Liver (tissue), 3 donors: ENCODE measurements at regions not wholly inside any gene's neighbourhood (a gene's known extent, or its start where the extent isn't known, plus 50 kb on each side); places are given as distances from the start of the nearest gene placed in this dataset.

Experiments used
- CTCF ChIP-seq: fragments of 150-350 bp; IDR thresholded peaks from 2 replicates; pipeline ENCODE4 v1.5.1; 2017; ENCODE audit warnings: improper control_type of control experiment, low read depth, low read length; ENCODE audit not compliant: missing input control
- RAD21 ChIP-seq, 2 donors: IDR thresholded peaks; 2 replicates each; pipeline ENCODE4 v1.6.1; 2016; ENCODE audit warnings: antibody characterized with exemption in 2 of 2, mild to moderate bottlenecking in 2 of 2
- RXRA ChIP-seq, 2 donors: IDR thresholded peaks; 2 replicates each; pipeline ENCODE4 v1.6.1; 2017 to 2018; ENCODE audit warnings: antibody characterized with exemption in 2 of 2, mild to moderate bottlenecking in 1 of 2
- SP1 ChIP-seq: IDR thresholded peaks from 2 replicates; pipeline ENCODE4 v1.6.1; 2018; ENCODE audit warnings: antibody characterized with exemption, mild to moderate bottlenecking
- TAF1 ChIP-seq: conservative IDR thresholded peaks from 2 replicates; pipeline ENCODE4 v1.6.1; 2016; ENCODE audit warnings: antibody characterized with exemption, mild to moderate bottlenecking
- TF ChIP-seq, protein P1 (sequence below): IDR thresholded peaks from 2 replicates; pipeline ENCODE4 v1.6.1; 2016; ENCODE audit warnings: antibody characterized with exemption, mild to moderate bottlenecking
- TF ChIP-seq, protein P2 (sequence below): IDR thresholded peaks from 2 replicates; pipeline ENCODE4 v1.6.1; 2016; ENCODE audit warnings: antibody characterized with exemption
- donor health status: healthy.
- donor health status: healthy.

- TF ChIP-seq CTCF, result no peak
- TF ChIP-seq RAD21 (IDR thresholded peaks at IDR 0.05), result no peak
- TF ChIP-seq, protein P1, sequence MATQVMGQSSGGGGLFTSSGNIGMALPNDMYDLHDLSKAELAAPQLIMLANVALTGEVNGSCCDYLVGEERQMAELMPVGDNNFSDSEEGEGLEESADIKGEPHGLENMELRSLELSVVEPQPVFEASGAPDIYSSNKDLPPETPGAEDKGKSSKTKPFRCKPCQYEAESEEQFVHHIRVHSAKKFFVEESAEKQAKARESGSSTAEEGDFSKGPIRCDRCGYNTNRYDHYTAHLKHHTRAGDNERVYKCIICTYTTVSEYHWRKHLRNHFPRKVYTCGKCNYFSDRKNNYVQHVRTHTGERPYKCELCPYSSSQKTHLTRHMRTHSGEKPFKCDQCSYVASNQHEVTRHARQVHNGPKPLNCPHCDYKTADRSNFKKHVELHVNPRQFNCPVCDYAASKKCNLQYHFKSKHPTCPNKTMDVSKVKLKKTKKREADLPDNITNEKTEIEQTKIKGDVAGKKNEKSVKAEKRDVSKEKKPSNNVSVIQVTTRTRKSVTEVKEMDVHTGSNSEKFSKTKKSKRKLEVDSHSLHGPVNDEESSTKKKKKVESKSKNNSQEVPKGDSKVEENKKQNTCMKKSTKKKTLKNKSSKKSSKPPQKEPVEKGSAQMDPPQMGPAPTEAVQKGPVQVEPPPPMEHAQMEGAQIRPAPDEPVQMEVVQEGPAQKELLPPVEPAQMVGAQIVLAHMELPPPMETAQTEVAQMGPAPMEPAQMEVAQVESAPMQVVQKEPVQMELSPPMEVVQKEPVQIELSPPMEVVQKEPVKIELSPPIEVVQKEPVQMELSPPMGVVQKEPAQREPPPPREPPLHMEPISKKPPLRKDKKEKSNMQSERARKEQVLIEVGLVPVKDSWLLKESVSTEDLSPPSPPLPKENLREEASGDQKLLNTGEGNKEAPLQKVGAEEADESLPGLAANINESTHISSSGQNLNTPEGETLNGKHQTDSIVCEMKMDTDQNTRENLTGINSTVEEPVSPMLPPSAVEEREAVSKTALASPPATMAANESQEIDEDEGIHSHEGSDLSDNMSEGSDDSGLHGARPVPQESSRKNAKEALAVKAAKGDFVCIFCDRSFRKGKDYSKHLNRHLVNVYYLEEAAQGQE, result no peak
- TF ChIP-seq, protein P2, sequence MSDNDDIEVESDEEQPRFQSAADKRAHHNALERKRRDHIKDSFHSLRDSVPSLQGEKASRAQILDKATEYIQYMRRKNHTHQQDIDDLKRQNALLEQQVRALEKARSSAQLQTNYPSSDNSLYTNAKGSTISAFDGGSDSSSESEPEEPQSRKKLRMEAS, result no peak
- no peak for TF ChIP-seq SP1
- no peak for TF ChIP-seq RXRA (IDR thresholded peaks at IDR 0.05)
- no peak for TF ChIP-seq TAF1
These were observed 1636.5 kb upstream of the SEL1L start for GRCh38 chr14:83170165-83170564.
